ENCODE measurements at regions not wholly inside any gene's neighbourhood (a gene's known extent, or its start where the extent isn't known, plus 50 kb on each side); places are given as distances from the start of the nearest gene placed in this dataset.

GRCh38 chr1:106722466-106722865 lies 334.0 kb upstream of the PRMT6 start:
- H3K4me1 ChIP-seq (ENCODE audit: control insufficient read depth, insufficient read depth, low read length, poor library complexity, severe bottlenecking) = no peaks in the 10 kb centered on the region
- peaks cover 6% of the 10 kb centered on the region for H3K9me3 ChIP-seq (ENCODE audit: control insufficient read depth, low read length)
- no peaks in the 10 kb centered on the region for H3K36me3 ChIP-seq (ENCODE audit: control insufficient read depth, insufficient read depth, low read length)
- H3K27ac ChIP-seq (ENCODE audit: low read depth, low read length, severe bottlenecking) = no peak overlapping the region
- WGBS, 2 experiments (ENCODE audit: insufficient coverage in 2 of 2) = 0% methylated on average over 1 of the region's 1 CpG; no CpG with 5 or more reads in 1 of the 2 experiments
- no peak overlapping the region for H3K4me3 ChIP-seq (ENCODE audit: extremely low read depth, insufficient read depth, low read length, poor library complexity, severe bottlenecking)

GRCh38 chr1:106727171-106727570 lies 329.3 kb upstream of the PRMT6 start:
- Histone ChIP-seq H3K4me3 (ENCODE audit: extremely low read depth, insufficient read depth, low read length, poor library complexity, severe bottlenecking) (no peak overlapping the region), H3K4me1 (ENCODE audit: control insufficient read depth, insufficient read depth, low read length, poor library complexity, severe bottlenecking) (no peaks in the 10 kb centered on the region), H3K27ac (ENCODE audit: low read depth, low read length, severe bottlenecking) (no peak overlapping the region), H3K9me3 (ENCODE audit: control insufficient read depth, low read length) (peaks cover 6% of the 10 kb centered on the region), H3K36me3 (ENCODE audit: control insufficient read depth, insufficient read depth, low read length) (no peaks in the 10 kb centered on the region)
- 44 to 80% methylated on average over 1 to 3 of the region's 3 CpGs for WGBS, 2 experiments (ENCODE audit: insufficient coverage in 2 of 2)

- no CpG with 5 or more reads among the region's 2 CpGs for WGBS, 2 experiments (ENCODE audit: insufficient coverage in 2 of 2)
- Histone ChIP-seq H3K9me3 (ENCODE audit: control insufficient read depth, low read length) (no peaks in the 10 kb centered on the region), H3K36me3 (ENCODE audit: control insufficient read depth, insufficient read depth, low read length) (no peaks in the 10 kb centered on the region), H3K4me1 (ENCODE audit: control insufficient read depth, insufficient read depth, low read length, poor library complexity, severe bottlenecking) (no peaks in the 10 kb centered on the region), H3K27ac (ENCODE audit: low read depth, low read length, severe bottlenecking) (no peak overlapping the region), H3K4me3 (ENCODE audit: extremely low read depth, insufficient read depth, low read length, poor library complexity, severe bottlenecking) (no peak overlapping the region)
Observed at GRCh38 chr1:106746448-106747085, 309.9 kb upstream of the PRMT6 start.

GRCh38 chr1:106747232-106747631 lies 309.2 kb upstream of the PRMT6 start:
- H3K4me1 ChIP-seq (ENCODE audit: control insufficient read depth, insufficient read depth, low read length, poor library complexity, severe bottlenecking) = no peaks in the 10 kb centered on the region
- H3K36me3 ChIP-seq (ENCODE audit: control insufficient read depth, insufficient read depth, low read length) = no peaks in the 10 kb centered on the region
- H3K4me3 ChIP-seq (ENCODE audit: extremely low read depth, insufficient read depth, low read length, poor library complexity, severe bottlenecking) = no peak overlapping the region
- no peaks in the 10 kb centered on the region for H3K9me3 ChIP-seq (ENCODE audit: control insufficient read depth, low read length)
- H3K27ac ChIP-seq (ENCODE audit: low read depth, low read length, severe bottlenecking) = peak overlapping the region; percentile 3
- WGBS, 2 experiments (ENCODE audit: insufficient coverage in 2 of 2) = 60 to 83% methylated on average over 2 of the region's 3 CpGs

- H3K4me3 ChIP-seq (ENCODE audit: extremely low read depth, insufficient read depth, low read length, poor library complexity, severe bottlenecking) = no peak overlapping the region
- no peaks in the 10 kb centered on the region for H3K36me3 ChIP-seq (ENCODE audit: control insufficient read depth, insufficient read depth, low read length)
- no peak overlapping the region for H3K27ac ChIP-seq (ENCODE audit: low read depth, low read length, severe bottlenecking)
- H3K4me1 ChIP-seq (ENCODE audit: control insufficient read depth, insufficient read depth, low read length, poor library complexity, severe bottlenecking) = no peaks in the 10 kb centered on the region
- H3K9me3 ChIP-seq (ENCODE audit: control insufficient read depth, low read length) = no peaks in the 10 kb centered on the region
- WGBS, 2 experiments (ENCODE audit: insufficient coverage in 2 of 2) = 81 to 92% methylated on average over 14 of the region's 15 CpGs
Observed at GRCh38 chr1:106747791-106748190, 308.7 kb upstream of the PRMT6 start.

GRCh38 chr1:106748606-106749005 lies 307.9 kb upstream of the PRMT6 start:
- Histone ChIP-seq H3K9me3 (ENCODE audit: control insufficient read depth, low read length) (no peaks in the 10 kb centered on the region), H3K36me3 (ENCODE audit: control insufficient read depth, insufficient read depth, low read length) (no peaks in the 10 kb centered on the region), H3K4me1 (ENCODE audit: control insufficient read depth, insufficient read depth, low read length, poor library complexity, severe bottlenecking) (no peaks in the 10 kb centered on the region), H3K4me3 (ENCODE audit: extremely low read depth, insufficient read depth, low read length, poor library complexity, severe bottlenecking) (no peak overlapping the region), H3K27ac (ENCODE audit: low read depth, low read length, severe bottlenecking) (no peak overlapping the region)
- no CpG with 5 or more reads among the region's 2 CpGs for WGBS, 2 experiments (ENCODE audit: insufficient coverage in 2 of 2)

GRCh38 chr1:106749491-106749890 lies 307.0 kb upstream of the PRMT6 start:
- 80% methylated on average over 1 of the region's 2 CpGs; no CpG with 5 or more reads in 1 of the 2 experiments for WGBS, 2 experiments (ENCODE audit: insufficient coverage in 2 of 2)
- H3K4me3 ChIP-seq (ENCODE audit: extremely low read depth, insufficient read depth, low read length, poor library complexity, severe bottlenecking) = no peak overlapping the region
- no peaks in the 10 kb centered on the region for H3K4me1 ChIP-seq (ENCODE audit: control insufficient read depth, insufficient read depth, low read length, poor library complexity, severe bottlenecking)
- no peaks in the 10 kb centered on the region for H3K9me3 ChIP-seq (ENCODE audit: control insufficient read depth, low read length)
- no peaks in the 10 kb centered on the region for H3K36me3 ChIP-seq (ENCODE audit: control insufficient read depth, insufficient read depth, low read length)
- no peak overlapping the region for H3K27ac ChIP-seq (ENCODE audit: low read depth, low read length, severe bottlenecking)

- Histone ChIP-seq H3K4me3 (ENCODE audit: extremely low read depth, insufficient read depth, low read length, poor library complexity, severe bottlenecking) (no peak overlapping the region), H3K36me3 (ENCODE audit: control insufficient read depth, insufficient read depth, low read length) (no peaks in the 10 kb centered on the region), H3K4me1 (ENCODE audit: control insufficient read depth, insufficient read depth, low read length, poor library complexity, severe bottlenecking) (no peaks in the 10 kb centered on the region), H3K9me3 (ENCODE audit: control insufficient read depth, low read length) (no peaks in the 10 kb centered on the region), H3K27ac (ENCODE audit: low read depth, low read length, severe bottlenecking) (no peak overlapping the region)
- 80% methylated on average over 1 of the region's 1 CpG; no CpG with 5 or more reads in 1 of the 2 experiments for WGBS, 2 experiments (ENCODE audit: insufficient coverage in 2 of 2)
Observed at GRCh38 chr1:106749906-106750305, 306.6 kb upstream of the PRMT6 start.

GRCh38 chr1:106751002-106751401 lies 305.5 kb upstream of the PRMT6 start:
- Histone ChIP-seq H3K27ac (ENCODE audit: low read depth, low read length, severe bottlenecking) (no peak overlapping the region), H3K4me3 (ENCODE audit: extremely low read depth, insufficient read depth, low read length, poor library complexity, severe bottlenecking) (no peak overlapping the region), H3K4me1 (ENCODE audit: control insufficient read depth, insufficient read depth, low read length, poor library complexity, severe bottlenecking) (no peaks in the 10 kb centered on the region), H3K36me3 (ENCODE audit: control insufficient read depth, insufficient read depth, low read length) (no peaks in the 10 kb centered on the region), H3K9me3 (ENCODE audit: control insufficient read depth, low read length) (no peaks in the 10 kb centered on the region)
- WGBS, 2 experiments (ENCODE audit: insufficient coverage in 2 of 2) = no CpG with 5 or more reads among the region's 2 CpGs

GRCh38 chr1:106753066-106753465 lies 303.4 kb upstream of the PRMT6 start:
- H3K4me3 ChIP-seq (ENCODE audit: extremely low read depth, insufficient read depth, low read length, poor library complexity, severe bottlenecking) = no peak overlapping the region
- H3K36me3 ChIP-seq (ENCODE audit: control insufficient read depth, insufficient read depth, low read length) = no peaks in the 10 kb centered on the region
- no peak overlapping the region for H3K27ac ChIP-seq (ENCODE audit: low read depth, low read length, severe bottlenecking)
- no peaks in the 10 kb centered on the region for H3K4me1 ChIP-seq (ENCODE audit: control insufficient read depth, insufficient read depth, low read length, poor library complexity, severe bottlenecking)
- WGBS, 2 experiments (ENCODE audit: insufficient coverage in 2 of 2) = 60% methylated on average over 1 of the region's 1 CpG; no CpG with 5 or more reads in 1 of the 2 experiments
- H3K9me3 ChIP-seq (ENCODE audit: control insufficient read depth, low read length) = no peaks in the 10 kb centered on the region

- Histone ChIP-seq H3K36me3 (ENCODE audit: control insufficient read depth, insufficient read depth, low read length) (no peaks in the 10 kb centered on the region), H3K27ac (ENCODE audit: low read depth, low read length, severe bottlenecking) (no peak overlapping the region), H3K4me3 (ENCODE audit: extremely low read depth, insufficient read depth, low read length, poor library complexity, severe bottlenecking) (no peak overlapping the region), H3K9me3 (ENCODE audit: control insufficient read depth, low read length) (no peaks in the 10 kb centered on the region), H3K4me1 (ENCODE audit: control insufficient read depth, insufficient read depth, low read length, poor library complexity, severe bottlenecking) (no peaks in the 10 kb centered on the region)
- WGBS, 2 experiments (ENCODE audit: insufficient coverage in 2 of 2) = no CpG with 5 or more reads among the region's 1 CpG
Observed at GRCh38 chr1:106754957-106755356, 301.5 kb upstream of the PRMT6 start.
